Caco-2 (cell line): ENCODE measurements at regions not wholly inside any gene's neighbourhood (a gene's known extent, or its start where the extent isn't known, plus 50 kb on each side); places are given as distances from the start of the nearest gene placed in this dataset.

Source experiments
- BruUV-seq: library from RNA; stranded (reverse); fragments of 400-500 nt; replicated peaks from 2 replicates; lab custom pipeline; 2021; lab: Mats Ljungman, UMichigan
- CTCF ChIA-PET: fragments of 300-600 bp; sonication (Branson Sonifier 250); formaldehyde crosslinking; loops from one replicate; lab custom pipeline; 2022; ENCODE audit warnings: antibody characterized with exemption; lab: Charles Lee
- POLR2A ChIA-PET: fragments of 300-600 bp; sonication (Branson Sonifier 250); formaldehyde crosslinking; loops from one replicate; lab custom pipeline; 2022; ENCODE audit warnings: antibody characterized with exemption; lab: Charles Lee
- DNase-seq, 2 experiments: peaks; one replicate each; pipeline versions ENCODE4 v3.0.0 to v3.0.0-alpha.2; 2020 to 2022
- H3K27me3 ChIP-seq: replicated peaks from 2 replicates; pipeline ENCODE4 v1.6.0; 2011; ENCODE audit warnings: low read length; ENCODE audit not compliant: control insufficient read depth, insufficient read depth
- H3K36me3 ChIP-seq: 2 replicates; pipeline ENCODE4 v1.5.1; 2011; ENCODE audit warnings: low read length; ENCODE audit not compliant: control insufficient read depth, insufficient read depth
- H3K4me1 ChIP-seq: fragments of 250-450 bp; sonication (Bioruptor Pico); 2 replicates; pipeline ENCODE4 v1.5.1; 2020; ENCODE audit warnings: mild to moderate bottlenecking
- H3K4me3 ChIP-seq: 2 replicates; pipeline ENCODE4 v1.5.1; 2011; ENCODE audit warnings: low read depth, mild to moderate bottlenecking, control low read depth, low read length
- H3K9me3 ChIP-seq: fragments of 250-450 bp; sonication (Bioruptor Pico); 2 replicates; pipeline ENCODE4 v1.5.1; 2020; ENCODE audit warnings: mild to moderate bottlenecking, moderate library complexity
- H3K27ac Mint-ChIP-seq: one replicate; pipeline ENCODE4 v1.8.0; 2022; ENCODE audit warnings: mixed read lengths; ENCODE audit not compliant: unreplicated experiment
- H3K27me3 Mint-ChIP-seq: one replicate; pipeline ENCODE4 v1.8.0; 2022; ENCODE audit warnings: mixed read lengths; ENCODE audit not compliant: insufficient read depth, unreplicated experiment
- H3K36me3 Mint-ChIP-seq: one replicate; pipeline ENCODE4 v1.8.0; 2022; ENCODE audit warnings: mild to moderate bottlenecking, mixed read lengths; ENCODE audit not compliant: insufficient read depth, unreplicated experiment
- H3K4me1 Mint-ChIP-seq: one replicate; pipeline ENCODE4 v1.8.0; 2022; ENCODE audit warnings: low read depth, mixed read lengths; ENCODE audit not compliant: unreplicated experiment
- H3K4me3 Mint-ChIP-seq: one replicate; pipeline ENCODE4 v1.8.0; 2022; ENCODE audit warnings: mild to moderate bottlenecking, moderate library complexity, mixed read lengths; ENCODE audit not compliant: unreplicated experiment
- H3K9me3 Mint-ChIP-seq: one replicate; pipeline ENCODE4 v1.8.0; 2022; ENCODE audit warnings: mixed read lengths; ENCODE audit not compliant: unreplicated experiment
- CTCF ChIP-seq, 2 experiments: fragments of 200-600 bp in 1 of 2; IDR thresholded peaks; 1 replicate in 1 of 2; 2 replicates in 1 of 2; pipeline versions ENCODE4 v1.5.1 to v1.8.0; 2011 to 2022; ENCODE audit warnings: antibody characterized with exemption in 1 of 2, control low read depth in 1 of 2, inconsistent platforms in 1 of 2, low read depth in 1 of 2, low read length in 1 of 2, mild to moderate bottlenecking in 1 of 2, moderate library complexity in 1 of 2; ENCODE audit not compliant: insufficient read depth in 1 of 2, severe bottlenecking in 1 of 2, unreplicated experiment in 1 of 2
- intact Hi-C: fragments of 100-400 bp; cut with micrococcal nuclease; formaldehyde crosslinking; loops from one replicate; pipeline ENCODE4 v1.10.0; 2022; ENCODE audit not compliant: unreplicated experiment

GRCh38 chr22:49264696-49265095, 563.0 kb downstream of the BRD1 start:
- Mint-ChIP-seq H3K27me3 (peaks cover 33% of the 10 kb centered on the region), H3K4me1 (no peaks in the 10 kb centered on the region), H3K4me3 (no peak overlapping the region), H3K9me3 (no peaks in the 10 kb centered on the region), H3K27ac (no peak overlapping the region), H3K36me3 (no peaks in the 10 kb centered on the region)
- Histone ChIP-seq H3K27me3 (no peaks in the 10 kb centered on the region), H3K4me1 (no peaks in the 10 kb centered on the region), H3K36me3 (no peaks in the 10 kb centered on the region), H3K9me3 (no peaks in the 10 kb centered on the region), H3K4me3 (no peak overlapping the region)
- ChIA-PET CTCF (no interaction called here), POLR2A (no interaction called here)
- TF ChIP-seq CTCF (IDR thresholded peaks at IDR 0.05; ENCODE audit: insufficient read depth in 1 of 2, low read depth in 1 of 2, low read length in 1 of 2, severe bottlenecking in 1 of 2, unreplicated experiment in 1 of 2), result no peak
- intact Hi-C loops, result no loop called here
- DNase-seq, result no peak
- BruUV-seq, result no TSS peak

DNA sequence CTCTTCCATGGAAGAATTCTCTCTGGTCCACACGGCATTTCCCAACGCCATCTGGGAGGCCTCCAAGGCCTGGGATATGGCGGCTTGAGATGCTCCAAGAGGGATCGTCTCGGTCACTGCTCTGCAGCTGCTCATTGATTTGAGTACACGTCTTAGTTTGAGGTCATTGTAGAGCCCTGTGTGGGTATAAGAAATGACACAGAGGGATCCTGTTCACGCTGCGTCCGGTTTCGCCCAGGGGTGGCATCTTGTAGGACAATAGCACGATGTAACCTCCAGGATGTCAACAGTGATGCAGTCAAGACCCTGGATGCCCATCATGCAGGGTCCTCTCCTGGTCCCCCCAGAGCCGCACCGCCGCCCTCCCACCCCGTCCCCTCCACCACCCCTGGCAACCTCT, 564.6 kb downstream of the BRD1 start:
- TF ChIP-seq CTCF (IDR thresholded peaks at IDR 0.05; ENCODE audit: insufficient read depth in 1 of 2, low read depth in 1 of 2, low read length in 1 of 2, severe bottlenecking in 1 of 2, unreplicated experiment in 1 of 2), result no peak
- DNase-seq, result no peak
- no TSS peak for BruUV-seq
- no peak overlapping the region for H3K27ac Mint-ChIP-seq
- no peaks in the 10 kb centered on the region for H3K36me3 ChIP-seq
- no peaks in the 10 kb centered on the region for H3K9me3 Mint-ChIP-seq
- no peaks in the 10 kb centered on the region for H3K9me3 ChIP-seq
- POLR2A ChIA-PET, result no interaction called here
- peaks cover 27% of the 10 kb centered on the region for H3K27me3 Mint-ChIP-seq
- H3K4me3 Mint-ChIP-seq, result no peak overlapping the region
- CTCF ChIA-PET, result no interaction called here
- H3K27me3 ChIP-seq, result no peaks in the 10 kb centered on the region
- intact Hi-C loops, result no loop called here
- no peak overlapping the region for H3K4me3 ChIP-seq
- H3K4me1 Mint-ChIP-seq, result no peaks in the 10 kb centered on the region
- H3K36me3 Mint-ChIP-seq, result no peaks in the 10 kb centered on the region
- H3K4me1 ChIP-seq, result no peaks in the 10 kb centered on the region

- no TSS peak for BruUV-seq
- no peaks in the 10 kb centered on the region for H3K4me1 Mint-ChIP-seq
- ChIA-PET POLR2A (no interaction called here), CTCF (no interaction called here)
- no peaks in the 10 kb centered on the region for H3K36me3 ChIP-seq
- H3K4me3 Mint-ChIP-seq, result no peak overlapping the region
- H3K4me1 ChIP-seq, result no peaks in the 10 kb centered on the region
- H3K36me3 Mint-ChIP-seq, result no peaks in the 10 kb centered on the region
- H3K27me3 ChIP-seq, result no peaks in the 10 kb centered on the region
- no peak overlapping the region for H3K4me3 ChIP-seq
- H3K27ac Mint-ChIP-seq, result no peak overlapping the region
- no peaks in the 10 kb centered on the region for H3K9me3 Mint-ChIP-seq
- no peak for DNase-seq
- intact Hi-C loops, result no loop called here
- TF ChIP-seq CTCF (IDR thresholded peaks at IDR 0.05; ENCODE audit: insufficient read depth in 1 of 2, low read depth in 1 of 2, low read length in 1 of 2, severe bottlenecking in 1 of 2, unreplicated experiment in 1 of 2), result no peak
- peaks cover 22% of the 10 kb centered on the region for H3K27me3 Mint-ChIP-seq
- H3K9me3 ChIP-seq, result no peaks in the 10 kb centered on the region
Measured at GRCh38 chr22:49262167-49262566, 565.5 kb downstream of the BRD1 start.
